Smooth muscle cell of the brain vasculature (primary cell): ENCODE measurements at regions not wholly inside any gene's neighbourhood (a gene's known extent, or its start where the extent isn't known, plus 50 kb on each side); places are given as distances from the start of the nearest gene placed in this dataset.
"Not testable (repeated sequence)": the region's sequence is repeated elsewhere in the genome, so short reads cannot be mapped to it uniquely, and the experiment has no call there.

Source experiments
- DNase-seq: peaks from one replicate; pipeline ENCODE4 v3.0.0-alpha.2; 2012; ENCODE audit warnings: low read depth, low spot score

DNA sequence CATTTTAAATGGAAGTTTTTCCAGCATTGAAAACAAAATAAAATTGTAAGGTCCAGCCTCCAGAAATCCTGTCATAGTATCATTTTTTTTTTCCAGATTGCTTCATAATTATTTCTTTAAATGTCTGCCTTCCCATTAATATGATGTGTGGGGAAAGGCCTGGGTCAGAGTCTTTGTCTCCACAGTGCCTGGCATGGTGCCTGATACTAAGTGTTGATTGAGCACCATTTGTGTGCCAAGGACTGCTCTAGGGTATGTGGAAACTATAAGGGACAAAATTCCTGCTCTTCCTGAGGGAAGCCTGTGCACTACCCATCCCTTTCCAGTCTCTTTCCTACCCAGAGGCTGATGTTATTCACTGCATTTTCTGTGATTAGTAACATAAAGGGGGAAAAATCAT lies 53.1 kb upstream of the BEND4 start:
- DNase-seq, result no peak

DNA sequence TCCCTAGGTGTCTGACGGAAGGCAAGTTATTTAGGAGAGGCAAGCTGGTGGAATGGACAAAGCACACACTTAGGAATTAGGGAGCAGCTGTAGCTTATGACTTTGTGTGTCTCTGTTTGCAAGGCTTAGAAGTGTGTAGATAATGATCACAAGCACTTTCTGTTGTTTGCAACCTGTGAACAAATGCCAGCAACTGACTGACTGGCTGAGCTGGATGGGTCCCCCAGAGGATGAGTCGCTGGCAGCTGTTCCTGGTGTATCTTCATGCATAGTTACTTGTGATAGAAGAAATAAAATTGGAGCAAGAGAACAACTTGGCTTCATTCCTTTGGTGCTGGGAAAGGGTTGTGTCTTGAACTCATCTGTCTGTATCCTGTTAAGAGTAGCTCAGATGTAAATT lies 64.2 kb upstream of the BEND4 start:
- DNase-seq, result no peak

DNA sequence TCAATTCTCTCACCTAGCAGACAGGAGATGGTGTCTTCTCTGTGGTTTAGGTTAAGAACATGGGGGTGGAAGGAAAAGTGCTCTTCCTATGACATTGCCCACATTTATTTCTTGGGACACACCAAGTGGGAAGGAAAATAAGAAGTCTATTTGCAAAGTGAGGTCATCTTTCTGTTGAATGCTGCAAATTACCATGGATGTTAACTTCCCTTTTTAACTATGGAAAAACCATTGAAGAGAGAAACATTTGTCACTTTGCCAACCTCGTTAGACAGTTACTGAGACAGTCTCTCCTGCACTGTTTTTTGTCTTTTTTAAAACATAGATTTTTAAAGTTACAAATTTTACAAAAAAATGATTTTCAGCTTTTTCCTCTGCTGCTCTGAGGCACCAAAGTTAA lies 72.8 kb upstream of the BEND4 start:
- DNase-seq, result no peak

DNA sequence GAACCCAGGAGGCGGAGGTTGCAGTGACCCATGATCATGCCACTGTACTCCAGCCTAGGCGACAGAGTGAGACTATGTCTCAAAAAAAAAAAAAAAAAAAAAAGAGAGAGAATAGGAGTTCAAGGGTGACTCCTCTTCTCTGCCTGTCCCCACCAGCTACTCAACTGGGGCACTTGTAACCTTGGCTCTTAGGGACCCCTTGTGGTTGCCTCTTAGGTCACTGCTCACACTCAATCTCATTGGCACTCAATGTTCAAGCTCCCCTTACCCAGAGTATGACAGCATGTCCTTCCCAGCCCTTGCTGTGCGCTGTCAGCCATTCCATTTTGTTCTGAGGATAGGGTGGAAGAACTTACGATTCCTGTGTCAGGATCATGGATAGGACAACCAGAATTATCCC lies 82.4 kb upstream of the BEND4 start:
- DNase-seq, result no peak

DNA sequence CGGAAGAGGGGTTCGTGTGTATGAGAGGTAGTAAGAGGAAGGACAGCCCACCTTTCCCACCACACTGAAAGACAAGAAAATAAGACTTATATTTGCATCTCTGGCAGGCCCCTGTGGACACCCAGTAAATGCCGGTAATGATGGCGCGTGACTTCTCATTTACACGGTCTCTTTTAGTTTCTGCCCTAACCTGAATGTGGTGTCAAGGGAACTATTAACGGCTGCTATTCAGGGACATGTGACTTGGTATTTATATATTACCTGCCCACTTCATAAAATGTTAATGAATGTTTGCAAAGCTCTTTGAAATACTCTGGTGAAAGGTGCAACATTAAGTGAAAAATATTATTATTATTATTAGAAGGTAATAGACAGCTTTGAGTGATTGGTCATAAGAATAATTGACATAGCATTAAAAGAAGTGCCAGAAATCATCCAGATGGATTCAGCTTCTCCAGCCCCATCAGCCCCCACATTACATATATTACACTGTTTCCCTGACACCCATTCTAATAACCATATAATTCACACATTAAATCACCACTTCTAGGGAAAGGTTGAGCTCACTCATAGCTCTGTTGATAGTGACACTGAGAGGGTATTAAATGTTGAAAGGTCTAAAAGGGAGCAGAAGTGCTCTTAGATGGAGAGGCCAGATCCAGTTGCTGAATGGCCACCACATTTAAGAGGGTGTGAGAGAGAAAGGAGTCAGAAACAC lies 83.0 kb upstream of the BEND4 start:
- no peak for DNase-seq

DNA sequence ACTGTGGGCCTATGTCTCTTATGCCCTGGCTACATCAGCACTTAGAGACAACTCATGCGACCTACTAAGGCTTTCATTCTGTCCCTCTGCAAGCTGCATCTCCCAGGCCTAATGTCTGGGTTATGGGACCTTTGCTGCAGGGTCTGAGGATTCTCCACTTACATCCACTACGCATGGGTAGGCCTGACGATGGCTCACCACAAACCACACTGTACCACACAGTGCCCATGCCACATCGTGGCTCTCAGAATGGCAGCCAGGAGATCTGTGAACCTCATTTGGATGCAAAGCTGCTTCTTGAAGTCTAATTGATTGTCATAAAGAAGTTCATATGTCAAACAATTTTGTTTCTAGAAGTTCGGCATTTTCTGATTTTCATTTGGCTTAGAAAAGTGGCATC lies 84.6 kb upstream of the BEND4 start:
- no peak for DNase-seq

DNA sequence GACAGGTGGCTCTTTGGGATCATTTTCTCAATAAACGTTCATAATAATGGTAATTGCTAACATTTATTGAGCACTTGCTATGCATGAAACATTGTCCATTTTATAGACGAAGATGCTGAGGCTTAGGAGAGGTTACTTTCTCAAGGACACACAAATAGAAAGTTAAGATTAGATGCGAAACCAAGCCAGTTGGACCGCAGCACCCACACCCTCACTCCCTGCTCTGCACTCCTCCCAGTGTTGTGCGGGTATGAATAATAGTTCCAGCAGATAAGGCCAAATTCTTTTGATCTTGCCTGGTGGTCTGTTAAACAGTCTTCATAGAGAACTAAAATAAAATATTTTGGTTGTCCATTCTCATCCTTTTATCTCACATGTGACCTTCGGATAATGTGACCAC lies 85.0 kb upstream of the BEND4 start:
- no peak for DNase-seq

DNA sequence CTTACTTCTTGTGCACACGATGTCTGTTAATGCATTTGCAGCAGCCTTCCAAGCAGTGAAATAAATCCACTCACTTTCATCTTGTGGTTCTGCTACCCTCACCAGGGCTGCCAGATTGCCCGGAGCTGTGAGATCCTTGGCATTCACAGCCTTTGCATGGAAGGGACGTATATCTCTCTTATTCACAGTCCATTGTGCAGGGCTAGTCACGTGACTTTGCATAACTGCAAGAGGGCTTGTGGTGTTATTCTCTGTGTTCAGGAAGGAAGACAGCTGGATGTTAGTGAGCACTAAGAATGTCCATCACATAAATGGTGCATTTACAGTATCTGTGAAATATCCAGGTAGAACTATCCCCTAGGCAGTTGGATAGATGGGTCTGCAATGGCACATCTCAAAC lies 96.5 kb upstream of the BEND4 start:
- no peak for DNase-seq

DNA sequence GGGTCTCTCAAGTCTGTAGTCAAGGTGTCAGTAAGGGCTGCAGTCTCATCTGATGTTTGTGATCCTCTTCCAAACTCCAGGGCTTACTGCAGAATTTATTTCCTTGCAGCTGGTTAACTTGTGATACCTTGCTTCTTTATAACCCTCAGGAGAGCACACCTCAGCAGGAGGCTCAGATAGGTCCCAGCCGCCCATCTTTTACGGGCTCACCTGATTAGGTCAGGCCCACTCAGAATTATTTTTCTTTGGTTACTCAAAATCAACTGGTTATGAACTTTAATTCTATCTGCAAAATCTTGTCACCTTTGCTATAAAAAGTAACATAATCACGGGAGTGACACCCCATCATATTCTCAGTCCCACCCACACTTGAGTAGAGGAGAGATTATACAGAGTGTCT lies 99.9 kb upstream of the BEND4 start:
- no peak for DNase-seq

DNA sequence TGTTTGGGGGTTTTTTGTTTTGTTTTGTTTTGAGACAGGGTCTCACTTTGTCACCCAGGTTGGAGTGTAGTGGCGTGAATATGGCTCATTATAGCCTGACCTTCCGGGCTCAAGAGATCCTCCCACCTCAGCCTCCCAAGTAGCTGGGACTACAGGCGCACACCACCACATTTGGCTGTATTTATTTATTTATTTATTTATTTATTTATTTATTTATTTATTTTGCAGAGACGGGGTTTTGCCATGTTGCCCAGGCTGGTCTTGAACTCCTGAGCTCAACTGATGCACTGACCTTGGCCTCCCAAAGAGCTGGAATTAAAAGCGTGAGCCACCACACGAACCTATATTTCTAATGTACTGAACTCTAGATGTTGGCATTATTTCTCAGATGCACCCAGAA lies 105.2 kb upstream of the BEND4 start:
- not testable (repeated sequence) for DNase-seq

DNA sequence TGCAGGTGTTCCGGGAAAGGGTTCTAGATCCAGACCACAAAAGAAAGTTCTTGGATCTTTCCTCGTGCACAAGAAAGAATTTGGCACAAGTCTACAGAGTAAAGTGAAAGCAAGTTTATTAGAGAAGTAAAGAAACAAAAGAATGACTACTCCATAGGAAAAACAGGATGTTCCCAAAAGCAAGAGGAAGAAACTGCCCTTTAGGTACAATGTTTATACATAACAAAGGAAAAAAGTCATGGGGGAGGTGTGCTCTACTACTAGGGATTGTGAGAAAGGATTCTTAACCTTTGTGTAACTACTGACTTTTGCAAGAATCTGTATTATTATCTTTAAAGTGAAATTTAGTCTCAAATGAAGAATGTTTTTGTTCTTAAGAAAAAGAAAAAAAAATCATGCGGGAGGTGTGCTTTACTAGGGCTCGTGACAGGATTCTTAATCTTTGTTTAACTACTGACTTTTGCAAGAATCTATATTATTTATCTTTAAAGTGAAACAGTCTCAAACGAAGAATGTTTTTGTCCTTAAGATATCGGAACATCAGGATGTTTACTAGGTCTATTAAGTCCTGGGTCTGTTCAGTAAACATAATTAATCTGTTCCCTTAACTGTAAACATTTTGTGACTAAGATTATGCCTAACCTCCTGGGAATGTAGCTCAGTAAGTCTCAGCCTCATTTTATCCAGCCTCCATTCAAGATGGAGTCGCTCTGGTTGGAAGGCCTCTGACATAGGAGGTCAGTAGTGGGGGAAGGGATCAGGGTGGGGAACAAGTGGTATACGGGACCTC lies 110.4 kb upstream of the BEND4 start:
- DNase-seq, result no peak

DNA sequence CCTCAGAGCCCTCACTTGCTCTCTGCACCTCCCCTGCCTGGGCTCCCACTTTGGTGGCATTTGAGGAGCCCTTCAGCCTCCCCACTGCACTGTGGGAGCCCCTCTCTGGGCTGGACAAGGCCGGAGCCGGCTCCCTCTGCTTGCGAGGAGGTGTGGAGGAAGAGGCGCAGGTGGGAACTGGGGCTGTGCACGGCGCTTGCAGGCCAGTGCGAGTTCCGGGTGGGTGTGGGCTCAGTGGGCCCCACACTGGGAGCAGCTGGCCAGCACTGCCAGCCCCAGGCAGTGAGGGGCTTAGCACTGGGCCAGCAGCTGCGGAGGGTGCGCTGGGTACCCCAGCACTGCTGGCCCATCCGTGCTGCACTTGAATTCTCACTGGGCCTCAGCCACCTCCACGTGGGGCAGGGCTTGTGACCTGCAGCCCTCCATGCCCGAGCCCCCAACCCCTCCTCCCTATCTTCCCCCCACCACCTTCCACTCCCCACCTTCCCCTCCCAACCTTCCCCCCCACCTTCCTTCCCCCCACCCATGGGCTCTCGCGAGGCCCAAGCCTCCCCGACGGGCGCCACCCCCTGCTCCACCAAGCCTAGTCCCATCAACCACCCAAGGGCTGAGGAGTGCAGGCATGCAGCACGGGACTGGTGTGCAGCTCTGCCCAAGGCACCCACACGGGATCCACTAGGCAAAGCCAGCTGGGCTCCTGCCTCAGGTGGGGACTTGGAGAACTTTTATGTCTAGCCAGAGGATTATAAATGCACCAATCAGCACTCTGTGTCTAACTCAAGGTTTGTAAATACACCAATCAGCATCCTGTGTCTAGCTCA lies 113.5 kb upstream of the BEND4 start:
- no peak for DNase-seq

DNA sequence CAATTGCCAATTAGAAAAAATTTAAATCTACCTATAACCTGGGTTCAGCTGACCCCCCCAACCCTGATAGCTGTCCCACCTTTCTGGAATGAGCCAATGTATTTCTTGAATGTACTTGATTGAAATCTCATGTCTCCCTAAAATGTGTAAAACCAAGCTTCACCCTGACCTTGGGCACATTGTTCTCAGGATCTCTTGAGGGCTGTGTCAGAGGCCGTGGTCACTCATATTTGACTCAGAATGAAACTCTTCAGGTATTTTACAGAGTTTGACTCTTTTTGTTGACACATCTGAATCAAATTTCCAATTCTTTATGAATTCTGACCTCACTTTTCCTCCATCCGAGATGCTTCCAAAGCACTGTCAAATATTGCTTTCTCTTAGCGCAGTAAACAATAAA lies 115.3 kb upstream of the BEND4 start:
- no peak for DNase-seq

DNA sequence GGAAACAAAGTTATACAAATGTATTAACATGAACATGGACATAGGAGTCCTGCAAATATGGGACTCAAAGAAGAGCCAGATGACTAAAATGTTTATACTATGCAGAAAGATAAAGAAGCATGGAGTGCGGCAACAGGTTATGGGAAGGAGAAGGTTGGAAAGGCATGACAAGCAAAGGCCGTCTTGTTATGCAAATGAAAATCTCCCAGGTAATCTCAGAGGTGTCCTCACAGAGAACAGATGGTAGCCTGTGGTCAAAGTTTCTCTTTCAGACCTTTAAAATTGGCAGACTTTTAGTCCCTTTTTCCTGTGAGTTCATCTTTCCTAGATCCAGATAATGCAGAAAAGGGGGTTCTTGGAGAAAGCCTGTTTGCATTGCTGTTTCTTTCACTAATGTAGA lies 116.4 kb upstream of the BEND4 start:
- DNase-seq, result no peak

DNA sequence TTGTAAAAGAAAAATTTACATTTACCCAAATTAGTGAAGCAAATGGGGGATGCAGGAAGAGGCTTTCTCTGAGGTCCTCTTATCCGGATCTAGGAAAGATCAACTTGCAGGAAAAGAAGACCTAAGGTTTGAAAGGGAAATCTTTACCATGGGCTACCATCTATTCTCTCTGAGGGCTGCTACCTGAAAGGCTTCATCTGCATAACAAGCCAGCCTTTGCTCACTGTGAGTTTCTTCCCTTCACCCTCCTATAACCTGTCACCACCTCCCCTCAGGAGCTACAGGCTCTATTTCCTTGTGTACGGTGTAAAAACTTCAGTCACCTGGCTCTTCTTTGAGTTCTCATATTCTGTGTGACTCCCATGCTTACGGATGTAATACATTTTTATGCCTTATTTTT lies 118.6 kb upstream of the BEND4 start:
- no peak for DNase-seq

DNA sequence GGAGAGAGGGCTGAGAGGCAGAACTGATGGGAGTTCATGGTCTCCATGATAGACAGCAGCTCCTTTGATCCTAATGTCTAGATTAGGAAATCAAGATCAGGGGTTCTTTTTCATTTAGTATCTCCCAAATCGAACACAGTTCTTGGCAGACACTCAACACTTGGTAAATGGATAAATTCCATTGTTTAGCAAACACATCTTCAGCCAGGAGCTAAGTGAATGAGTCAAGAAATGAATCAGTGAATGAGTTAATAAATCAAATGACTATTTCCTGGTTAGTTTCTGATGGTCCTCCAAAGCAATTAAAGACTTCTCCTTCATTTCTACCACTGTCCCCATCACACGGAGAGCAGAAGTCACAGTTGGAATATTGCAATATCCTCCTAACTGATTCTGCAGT lies 120.0 kb upstream of the SHISA3 start:
- DNase-seq, result no peak

DNA sequence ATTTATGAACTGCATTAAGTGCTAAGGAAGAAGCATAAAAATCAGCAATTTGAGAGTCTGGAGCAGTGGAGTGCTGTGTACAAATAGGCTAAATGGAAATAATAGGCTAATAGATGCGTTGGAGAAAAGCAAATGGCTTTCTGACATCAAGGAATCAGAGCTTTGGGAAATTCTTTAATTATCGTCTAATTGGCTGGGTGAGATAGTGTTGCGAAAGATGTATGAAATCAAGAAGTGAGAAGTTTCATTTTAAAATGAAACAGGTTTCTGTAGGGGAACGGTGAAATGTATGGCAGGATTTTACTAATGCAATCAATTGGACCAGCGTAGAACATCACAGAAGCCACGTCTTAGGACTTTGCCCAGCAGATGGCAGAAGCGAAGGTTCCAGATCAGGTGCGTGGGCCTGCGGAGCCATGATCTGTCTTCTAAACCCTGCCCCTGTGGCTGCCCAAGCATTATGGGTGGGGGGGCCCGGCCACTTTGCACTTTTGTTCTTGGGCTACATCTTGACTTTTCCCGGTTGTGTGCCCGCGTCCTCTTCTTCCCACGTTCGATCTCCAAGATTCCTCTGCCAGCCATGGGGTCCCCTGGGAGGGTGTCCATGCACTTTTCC lies 118.5 kb upstream of the SHISA3 start:
- DNase-seq, result no peak

DNA sequence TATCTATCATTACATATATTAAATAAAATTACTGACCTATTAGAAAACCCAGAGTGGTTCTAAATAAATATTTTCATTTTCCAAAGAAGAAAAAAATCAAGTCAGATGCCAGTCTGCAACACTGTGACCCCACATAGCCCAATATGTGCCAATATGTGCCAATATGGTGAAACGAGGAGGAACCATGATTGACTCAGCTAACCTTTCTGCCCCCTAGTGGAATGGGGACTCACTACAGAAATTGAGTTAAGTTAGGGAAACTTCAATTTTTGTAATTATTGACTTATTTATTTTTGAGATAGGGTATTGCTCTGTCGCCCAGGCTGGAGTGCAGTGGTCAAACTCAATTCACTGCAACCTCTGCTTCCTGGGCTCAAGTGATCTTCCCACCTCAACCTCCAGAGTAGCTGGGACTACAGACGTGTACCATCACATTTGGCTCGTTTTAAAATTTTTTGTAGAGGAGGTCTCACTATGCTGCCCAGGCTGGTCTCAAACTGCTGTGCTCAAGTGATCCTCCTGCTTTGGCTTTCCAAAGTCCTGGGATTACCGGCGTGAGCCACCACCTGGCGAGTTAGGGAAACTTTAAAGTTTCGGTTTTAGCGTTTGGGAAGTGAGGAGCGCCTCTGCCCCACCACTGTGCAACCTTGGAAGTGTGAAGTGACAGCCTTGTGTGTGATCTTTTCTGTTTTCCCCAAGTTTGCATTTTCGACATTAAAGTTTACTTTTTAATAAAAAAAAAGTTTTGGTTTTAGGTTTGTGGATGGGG lies 116.8 kb upstream of the SHISA3 start:
- DNase-seq, result no peak

DNA sequence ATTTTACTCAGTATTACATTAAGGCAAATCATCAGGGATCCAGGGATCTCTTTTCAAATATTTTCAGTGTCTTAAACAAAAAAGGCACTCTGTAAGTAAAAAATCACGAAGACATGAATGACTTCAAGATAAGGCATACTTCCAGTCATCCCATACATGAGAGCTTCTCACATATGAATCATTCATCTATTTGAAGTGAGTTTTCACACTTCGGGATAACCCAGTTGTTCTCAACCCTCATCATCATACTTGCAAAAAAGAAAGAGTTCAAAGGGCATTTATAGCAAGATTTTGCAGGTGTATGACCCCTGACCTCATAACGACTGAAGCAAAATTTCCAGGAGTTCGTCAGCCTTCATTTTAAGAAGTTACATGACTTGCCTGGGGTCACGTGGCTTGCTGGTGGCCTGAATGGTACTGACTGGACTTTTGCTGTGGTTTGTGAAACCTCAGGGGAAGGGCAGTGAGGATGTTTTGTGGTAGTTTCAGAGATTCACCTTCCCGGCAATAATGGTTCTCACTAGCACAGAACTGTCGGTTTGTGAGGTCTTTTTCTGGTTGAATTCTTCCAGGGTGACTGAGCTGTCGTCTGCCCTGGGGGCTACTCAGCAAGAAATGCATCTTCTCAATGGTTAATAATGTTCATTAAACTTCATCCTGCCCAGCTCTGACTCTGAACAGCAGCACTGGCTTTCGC lies 115.8 kb upstream of the SHISA3 start:
- no peak for DNase-seq

DNA sequence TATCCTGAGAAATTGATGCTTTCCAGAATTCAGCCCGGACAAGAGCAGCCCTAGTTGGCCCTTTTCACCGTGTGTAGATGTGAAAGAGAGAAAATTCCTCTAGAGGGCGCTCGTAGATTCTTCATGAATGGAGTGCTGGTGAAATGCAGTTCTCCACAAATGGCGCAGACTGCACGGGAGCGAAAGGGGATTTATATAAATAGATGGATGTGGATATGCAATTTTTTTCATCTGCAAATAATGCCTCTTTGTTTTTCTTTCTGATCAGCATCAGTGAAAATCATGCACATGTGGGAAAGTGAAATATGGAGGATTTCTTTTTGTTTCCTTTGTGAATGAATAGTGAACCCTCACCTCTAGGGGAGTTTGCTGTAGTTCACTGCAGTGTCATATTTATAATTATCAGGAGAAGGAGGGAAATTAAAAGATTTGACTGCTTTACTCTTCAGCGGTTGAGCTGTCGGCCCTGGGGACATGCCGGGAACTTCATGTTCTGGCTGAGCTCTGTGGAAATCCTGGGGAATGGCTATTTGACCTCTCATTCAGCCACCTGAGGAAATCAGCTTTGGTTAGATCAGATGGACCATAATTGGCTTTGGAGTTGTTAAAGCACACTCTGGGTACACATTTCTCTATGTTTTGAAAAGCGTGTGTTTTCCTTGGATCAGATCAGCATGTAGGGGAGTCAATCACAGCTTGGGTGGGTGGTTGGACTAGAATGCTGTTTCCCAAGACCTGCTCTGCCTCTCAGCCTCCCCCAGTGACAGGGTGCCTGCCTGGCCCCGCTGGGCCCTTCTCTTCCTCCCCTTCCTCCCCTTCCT lies 115.0 kb upstream of the SHISA3 start:
- DNase-seq, result peak; percentile 17
